Right lung (tissue), 2 donors: ENCODE measurements at regions not wholly inside any gene's neighbourhood (a gene's known extent, or its start where the extent isn't known, plus 50 kb on each side); places are given as distances from the start of the nearest gene placed in this dataset.
"Not testable (repeated sequence)": the region's sequence is repeated elsewhere in the genome, so short reads cannot be mapped to it uniquely, and the experiment has no call there.

Experiments used
- DNase-seq, 2 donors: peaks; one replicate each; pipeline ENCODE4 v3.0.0-alpha.2; 2013

GRCh38 chr12:131311764-131312163 is 358.1 kb downstream of the ADGRD1 start:
- DNase-seq: no peak

DNA sequence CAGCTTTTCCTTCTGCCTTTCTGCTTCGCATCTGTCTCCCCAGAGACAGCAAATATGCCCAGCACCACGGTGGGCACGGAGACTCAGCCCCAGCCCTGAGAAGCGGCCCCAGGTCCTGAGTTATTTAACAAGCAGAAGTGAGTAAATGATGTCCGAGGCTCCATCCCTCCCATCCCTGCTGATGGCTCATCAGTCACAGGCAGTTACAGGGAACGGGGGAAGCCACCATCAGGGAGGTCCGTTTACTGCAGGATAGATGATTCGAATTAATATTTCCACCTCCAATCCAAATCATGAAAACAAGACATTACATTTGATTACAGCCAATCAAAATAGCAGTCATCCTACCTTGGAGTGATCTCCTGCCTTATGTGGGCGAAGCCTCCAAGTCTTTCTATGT is 358.7 kb downstream of the ADGRD1 start:
- not testable (repeated sequence) for DNase-seq

- no peak for DNase-seq
These were observed 359.3 kb downstream of the ADGRD1 start for GRCh38 chr12:131312793-131313545.

- DNase-seq: no peak
These were observed 359.9 kb downstream of the ADGRD1 start for GRCh38 chr12:131313635-131314034.

DNA sequence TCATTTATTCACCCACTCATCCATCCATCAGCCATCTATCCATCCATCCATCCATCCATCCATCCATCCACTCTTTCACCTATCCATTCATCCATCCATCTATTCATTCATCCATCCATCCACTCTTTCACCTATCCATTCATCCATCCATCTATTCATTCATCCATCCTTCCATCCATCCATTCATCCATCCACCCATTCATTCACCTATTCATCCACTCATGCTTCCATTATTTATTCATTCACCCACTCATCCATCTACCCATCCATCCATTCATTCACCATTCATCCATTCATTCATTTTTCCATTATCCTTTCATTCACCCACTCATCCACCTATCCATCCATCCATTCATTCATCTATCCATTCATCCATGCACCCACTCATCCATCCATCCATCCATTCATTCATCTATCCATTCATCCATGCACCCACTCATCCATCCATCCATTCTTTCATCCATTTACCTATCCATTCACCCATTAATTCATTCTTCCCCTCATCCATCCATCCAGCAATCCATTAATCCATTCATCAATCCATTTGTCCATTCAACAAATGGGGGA is 360.9 kb downstream of the ADGRD1 start:
- DNase-seq: no peak

- DNase-seq: no peak
These were observed 361.9 kb downstream of the ADGRD1 start for GRCh38 chr12:131315601-131316000.

DNA sequence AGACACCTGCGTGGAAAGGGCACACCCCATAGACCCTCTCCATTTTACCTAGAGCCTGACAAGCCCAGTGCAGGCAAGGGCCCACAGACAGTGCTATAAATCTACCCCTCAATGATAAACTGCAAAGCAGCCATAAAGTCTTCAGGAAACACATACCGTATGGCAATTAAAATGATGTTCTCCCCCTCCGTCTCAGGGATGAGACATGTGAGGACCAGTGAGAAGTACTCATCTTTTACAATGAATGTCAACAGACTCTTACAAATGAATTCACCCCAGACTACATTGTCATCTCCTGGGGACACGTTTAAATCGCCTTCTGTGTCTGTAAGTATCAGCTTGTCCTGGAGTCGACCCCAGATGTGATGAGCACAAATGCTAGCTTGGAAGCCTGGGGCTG is 362.7 kb downstream of the ADGRD1 start:
- DNase-seq: no peak

- no peak for DNase-seq
These were observed 364.5 kb downstream of the ADGRD1 start for GRCh38 chr12:131318045-131318685.

- DNase-seq: no peak
These were observed 368.3 kb downstream of the ADGRD1 start for GRCh38 chr12:131321988-131322387.

- not testable (repeated sequence) for DNase-seq
These were observed 368.8 kb downstream of the ADGRD1 start for GRCh38 chr12:131322460-131322859.

DNA sequence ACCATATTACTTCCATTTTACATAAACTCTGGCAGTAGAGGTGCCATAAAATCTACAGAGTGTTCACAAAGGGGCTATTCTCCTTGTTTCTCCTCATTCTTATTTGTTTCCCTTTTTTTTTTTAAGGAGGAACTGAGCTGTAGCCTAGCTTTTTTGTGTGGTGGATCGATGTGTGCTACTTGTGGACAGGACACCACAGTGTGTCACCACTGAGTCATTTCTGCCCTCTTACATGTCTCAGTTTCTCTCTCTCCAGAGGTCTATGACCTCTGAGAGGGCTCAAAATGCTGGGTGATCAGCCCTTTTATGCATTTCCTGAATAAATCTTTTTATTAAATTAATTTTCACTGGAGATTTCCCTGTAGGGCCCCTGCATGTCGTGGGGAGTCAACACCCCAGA is 370.2 kb downstream of the ADGRD1 start:
- DNase-seq: no peak

DNA sequence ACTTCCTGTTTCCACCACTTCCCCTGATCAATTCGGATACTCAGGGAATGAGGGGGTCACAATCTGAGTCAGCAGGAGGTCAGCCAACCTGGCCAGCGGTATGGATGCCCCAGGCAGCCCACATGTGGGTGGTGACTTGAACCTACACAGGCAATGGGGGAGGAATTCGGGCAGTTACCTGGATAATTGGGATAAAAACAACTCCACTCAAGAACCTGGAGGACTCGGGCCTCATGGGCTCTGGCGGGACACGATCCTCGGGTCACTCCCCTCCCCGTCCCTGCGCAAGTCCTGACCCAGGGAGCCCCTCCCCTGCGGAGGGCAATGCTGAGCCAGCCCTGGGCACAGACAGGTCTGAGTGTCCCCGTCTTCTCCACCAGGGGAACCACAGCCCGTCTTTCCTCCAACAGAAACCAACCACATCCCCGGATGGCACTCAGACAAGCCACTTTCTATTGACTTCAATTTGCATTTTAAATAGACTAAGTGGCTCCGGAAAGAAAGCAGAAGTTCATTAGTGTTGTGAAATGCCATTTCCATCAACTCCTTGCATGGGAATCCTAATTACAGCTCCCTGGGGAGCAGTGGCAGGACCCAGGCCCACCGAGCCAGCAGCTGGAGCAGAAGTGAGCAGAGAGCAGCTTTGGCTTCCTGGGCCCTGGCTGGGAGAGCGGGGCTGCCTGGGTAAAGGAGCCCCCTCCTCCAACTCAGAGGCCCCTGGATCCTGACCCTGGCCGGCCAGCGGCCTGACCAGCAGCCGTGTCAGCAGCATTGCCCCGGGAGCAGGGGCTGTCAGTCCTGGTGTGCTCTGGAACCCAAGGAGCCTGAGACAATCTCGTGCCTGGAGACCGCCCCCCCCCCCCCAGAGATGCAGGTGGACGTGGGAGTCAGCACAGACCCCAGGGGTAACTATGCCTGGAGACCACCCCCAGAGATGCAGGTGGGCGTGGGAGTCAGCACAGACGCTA is 374.1 kb downstream of the ADGRD1 start:
- DNase-seq: no peak

DNA sequence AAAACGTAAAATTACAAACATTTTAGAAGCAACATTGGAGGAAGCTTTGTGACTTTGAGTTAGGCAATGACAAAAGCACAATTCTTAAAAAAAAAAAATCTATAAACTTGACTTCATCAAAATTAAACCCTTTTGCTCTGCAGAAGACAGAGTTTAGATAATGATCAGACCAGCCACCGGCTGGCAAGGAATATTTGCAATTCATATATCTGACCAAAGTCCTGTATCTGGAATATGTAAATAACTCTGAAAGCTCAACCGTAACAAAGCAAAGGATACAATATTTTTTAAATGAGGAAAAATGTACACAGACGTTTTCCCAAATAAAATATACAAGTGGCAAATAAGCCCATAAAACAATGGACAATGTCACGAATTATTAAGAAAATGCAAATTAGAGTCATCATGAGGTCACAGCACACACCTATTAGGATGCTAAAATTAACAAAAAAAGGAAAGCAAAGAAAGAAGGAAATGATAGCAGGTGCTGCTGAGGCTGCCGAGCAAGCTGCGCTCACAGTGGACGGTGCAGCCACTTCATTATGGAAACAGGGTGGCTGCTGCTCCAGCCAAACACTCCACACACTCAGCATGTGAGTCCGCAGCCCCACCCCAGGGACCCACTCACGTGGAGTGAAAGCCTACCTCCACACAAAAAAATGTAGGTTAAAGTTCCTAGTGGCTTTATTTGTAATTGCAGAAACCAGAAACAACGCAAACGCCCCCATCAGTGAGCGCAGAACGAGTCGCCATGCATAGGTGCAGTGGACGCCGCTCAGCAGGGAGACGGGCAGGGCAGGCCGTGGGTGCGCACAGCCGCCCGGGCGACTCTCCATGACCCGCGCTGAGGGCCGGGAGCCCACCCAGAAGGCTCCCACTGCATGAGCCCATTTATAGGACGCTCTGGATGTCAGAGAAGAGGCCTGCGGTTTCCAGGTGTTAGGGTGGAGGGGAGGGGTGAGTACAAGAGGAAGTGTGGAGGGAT is 375.4 kb downstream of the ADGRD1 start:
- DNase-seq: not testable (repeated sequence)

DNA sequence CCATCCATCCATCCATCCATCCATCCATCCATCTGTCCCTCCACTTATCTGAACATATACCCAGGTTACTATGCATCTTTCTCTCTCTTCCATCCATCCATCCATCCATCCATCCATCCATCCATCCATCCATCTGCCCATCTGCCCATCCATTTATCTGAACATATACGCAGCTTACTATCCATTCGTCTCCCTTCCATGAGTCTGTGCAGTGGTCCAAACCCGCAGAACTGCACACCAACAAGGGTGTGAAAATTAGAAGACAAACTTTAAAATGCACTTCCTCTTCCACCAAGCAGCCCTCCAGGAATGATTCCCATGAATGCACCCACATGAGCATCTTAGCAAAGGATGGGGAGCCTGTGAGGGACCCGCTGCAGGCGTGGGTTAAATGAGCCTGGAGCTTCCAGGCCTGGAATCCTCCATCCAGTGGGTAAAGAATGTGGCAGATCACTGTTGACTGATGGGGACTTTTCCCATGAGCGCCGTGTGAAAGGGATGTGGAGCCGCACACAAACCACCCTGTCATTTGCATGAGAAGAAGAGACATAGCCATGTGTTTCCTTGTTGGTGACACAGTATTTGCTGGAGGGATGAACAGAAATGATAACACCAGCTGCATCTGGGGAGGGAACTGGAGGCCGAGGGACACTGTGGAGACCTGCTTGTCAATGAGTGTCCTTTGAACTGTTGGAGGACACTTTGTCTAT is 376.6 kb downstream of the ADGRD1 start:
- DNase-seq: no peak

DNA sequence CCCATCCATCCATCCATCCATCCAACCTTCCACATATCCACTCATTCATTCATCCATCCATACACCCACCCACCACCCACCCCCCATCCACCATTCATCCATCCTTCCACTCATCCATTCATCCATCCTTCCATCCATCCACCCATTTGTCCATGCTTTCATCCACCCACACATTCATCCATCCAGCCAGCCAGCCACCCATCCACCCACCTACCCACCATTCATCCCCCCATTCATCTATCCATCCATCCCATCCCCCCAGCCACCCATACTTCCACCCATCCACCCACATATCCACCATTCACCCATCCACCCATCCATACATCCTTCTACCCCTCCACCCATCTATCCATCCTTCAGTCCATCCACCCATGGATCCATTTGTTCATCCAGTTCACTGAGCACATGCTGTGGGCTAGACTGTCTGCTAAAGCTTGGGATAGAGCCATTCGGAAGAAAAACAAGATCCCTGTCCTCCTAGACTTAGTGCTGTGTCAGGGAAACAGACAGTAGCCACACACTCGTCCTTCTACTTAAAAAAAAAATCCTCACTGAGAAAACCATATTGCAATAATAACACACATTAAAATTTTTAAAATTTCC is 377.5 kb downstream of the ADGRD1 start:
- no peak for DNase-seq

- DNase-seq: no peak
These were observed 378.5 kb downstream of the ADGRD1 start for GRCh38 chr12:131332224-131332623.

DNA sequence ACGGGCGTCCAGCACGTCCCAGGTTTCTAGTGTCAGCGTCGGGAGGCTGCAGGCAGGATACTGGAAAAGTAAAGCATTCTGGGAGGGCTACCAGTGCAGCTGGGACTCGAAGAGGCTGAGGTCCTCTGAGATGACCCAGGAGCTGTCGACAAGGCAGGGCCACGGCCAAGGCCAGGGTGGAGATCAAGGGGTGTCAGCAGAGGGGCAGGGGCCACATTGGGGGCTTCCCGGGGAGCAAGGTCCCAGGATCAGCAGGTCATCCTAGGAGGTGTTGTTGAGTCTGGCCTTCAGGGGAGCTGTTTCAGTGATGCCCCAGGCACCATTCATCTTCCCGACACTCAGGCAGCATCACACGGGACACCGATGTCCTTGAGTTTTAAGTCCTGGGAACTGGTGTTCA is 377.8 kb upstream of the SFSWAP start:
- DNase-seq: no peak

DNA sequence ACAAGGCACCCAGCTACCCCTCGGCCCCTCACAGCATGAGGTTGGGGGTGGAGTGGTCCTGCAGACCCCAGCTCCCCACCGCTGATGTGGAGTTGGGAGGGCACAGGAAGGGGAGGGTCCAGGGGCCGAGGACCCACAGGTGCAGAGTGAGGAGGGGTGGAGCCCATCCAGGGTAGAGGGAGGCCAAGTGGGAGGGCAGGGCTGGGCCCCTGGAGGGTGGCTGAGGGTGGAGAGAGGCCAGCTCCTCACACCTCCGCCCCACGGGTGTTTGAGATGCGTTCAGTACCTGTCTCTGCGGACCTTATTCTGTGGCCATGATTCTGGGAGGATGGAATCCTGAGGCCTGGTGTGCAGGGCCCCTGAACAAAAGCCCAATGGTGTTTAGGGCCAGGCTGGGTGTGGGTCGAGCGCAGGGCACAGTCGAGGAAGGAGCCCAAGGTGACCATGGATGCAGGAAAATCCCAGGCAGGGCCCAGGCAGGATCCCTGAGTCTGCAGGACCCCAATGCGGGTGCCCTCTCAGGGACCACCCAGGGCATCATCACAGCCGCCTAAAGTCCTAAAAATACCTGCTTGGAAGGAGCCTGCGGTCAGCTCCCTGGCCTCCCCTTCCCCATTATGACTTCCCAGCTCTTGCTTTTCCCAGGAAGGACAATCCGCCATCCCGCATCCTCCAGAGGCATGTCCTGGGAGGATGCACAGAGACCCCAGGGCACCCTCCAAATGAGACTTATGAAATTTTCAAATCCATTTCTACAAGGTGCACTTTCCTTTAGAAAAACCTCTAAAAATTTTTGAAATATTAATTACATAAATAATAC is 377.1 kb upstream of the SFSWAP start:
- DNase-seq: no peak

DNA sequence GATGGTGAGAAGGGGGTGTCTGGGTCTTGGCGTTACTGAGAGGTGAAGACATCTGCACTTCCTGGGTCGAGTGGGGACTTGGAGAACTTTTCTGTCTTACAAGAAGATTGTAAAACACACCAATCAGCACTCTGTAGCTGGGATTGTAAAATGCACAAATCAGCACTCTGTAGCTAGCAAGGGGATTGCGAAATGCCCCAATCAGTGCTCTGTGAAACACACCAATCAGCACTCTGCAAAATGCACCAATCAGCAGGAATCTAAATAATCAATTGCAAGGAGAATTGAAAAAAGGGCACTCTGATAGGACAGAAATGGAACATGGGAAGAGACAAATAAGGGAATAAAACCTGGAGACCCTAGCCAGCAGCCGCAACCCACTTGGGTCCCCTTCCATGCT is 376.1 kb upstream of the SFSWAP start:
- no peak for DNase-seq
